OCI-LY3 (cell line): ENCODE measurements at regions not wholly inside any gene's neighbourhood (a gene's known extent, or its start where the extent isn't known, plus 50 kb on each side); places are given as distances from the start of the nearest gene placed in this dataset.
"Not testable (repeated sequence)": the region's sequence is repeated elsewhere in the genome, so short reads cannot be mapped to it uniquely, and the experiment has no call there.

Experiments used
- H2AFZ ChIP-seq: fragments of 200-600, 300-600 bp; shearing (Covaris generic); 2 replicates; pipeline ENCODE4 v1.6.0; 2014; ENCODE audit warnings: antibody characterized with exemption, low read depth, low read length
- H3K27ac ChIP-seq: fragments of 200-600, 300-600 bp; sonication (generic); 2 replicates; pipeline ENCODE4 v1.5.1; 2014; ENCODE audit warnings: mild to moderate bottlenecking, low read length, moderate library complexity, mixed read lengths
- H3K27me3 ChIP-seq: fragments of 200-600, 300-600 bp; sonication (generic); 2 replicates; pipeline ENCODE4 v1.6.1; 2014; ENCODE audit warnings: low read depth, low read length, mixed read lengths
- H3K36me3 ChIP-seq: fragments of 200-600, 300-600 bp; sonication (generic); replicated peaks from 2 replicates; pipeline ENCODE3; 2014; ENCODE audit warnings: low read depth, low read length, mixed read lengths
- H3K4me1 ChIP-seq: fragments of 300-600, 200-600 bp; sonication (generic); 2 replicates; pipeline ENCODE4 v1.6.1; 2014; ENCODE audit warnings: low read length, mixed read lengths
- H3K4me2 ChIP-seq: fragments of 200-600, 300-600 bp; sonication (generic); 2 replicates; pipeline ENCODE4 v1.6.1; 2014; ENCODE audit warnings: low read length, mixed read lengths
- H3K4me3 ChIP-seq: fragments of 300-600, 200-600 bp; sonication (generic); 2 replicates; pipeline ENCODE4 v1.5.1; 2014; ENCODE audit warnings: antibody characterized with exemption, mild to moderate bottlenecking, low read length, moderate library complexity
- H3K79me2 ChIP-seq: fragments of 300-600, 200-600 bp; shearing (Covaris generic); 2 replicates; pipeline ENCODE4 v1.6.1; 2014; ENCODE audit warnings: mild to moderate bottlenecking, low read length, mixed read lengths
- H3K9ac ChIP-seq: fragments of 300-600, 200-600 bp; shearing (Covaris generic); 2 replicates; pipeline ENCODE4 v1.6.0; 2014; ENCODE audit warnings: mild to moderate bottlenecking, low read length, moderate library complexity
- H3K9me3 ChIP-seq: fragments of 200-600, 300-600 bp; shearing (Covaris generic); 2 replicates; pipeline ENCODE4 v1.6.1; 2014; ENCODE audit warnings: low read length, mixed read lengths; ENCODE audit not compliant: insufficient read depth
- H4K20me1 ChIP-seq: fragments of 200-600, 300-600 bp; sonication (generic); 2 replicates; pipeline ENCODE4 v1.6.1; 2016; ENCODE audit warnings: low read length, mixed read lengths; ENCODE audit not compliant: insufficient read depth
- CTCF ChIP-seq: fragments of 200-600, 300-600 bp; sonication (generic); IDR thresholded peaks from 2 replicates; pipeline ENCODE4 v1.5.1; 2014; ENCODE audit warnings: antibody characterized with exemption, low read length, low read depth
- EZH2phosphoT487 ChIP-seq: fragments of 200-600 bp; shearing (Covaris generic); IDR thresholded peaks from 2 replicates; pipeline ENCODE4 v1.6.1; 2018; ENCODE audit warnings: antibody characterized with exemption, mixed run types, low read depth

- Histone ChIP-seq H2AFZ (no peak overlapping the region), H3K79me2 (no peaks in the 10 kb centered on the region), H4K20me1 (no peaks in the 10 kb centered on the region), H3K27ac (no peak overlapping the region), H3K36me3 (no peaks in the 10 kb centered on the region), H3K4me1 (no peaks in the 10 kb centered on the region), H3K9ac (no peak overlapping the region), H3K4me2 (no peak overlapping the region), H3K27me3 (no peaks in the 10 kb centered on the region), H3K9me3 (no peaks in the 10 kb centered on the region), H3K4me3 (no peak overlapping the region)
- TF ChIP-seq EZH2phosphoT487 (no peak), CTCF (no peak)
Observed at GRCh38 chrX:110532581-110532931, 173.9 kb downstream of the RTL9 start.

DNA sequence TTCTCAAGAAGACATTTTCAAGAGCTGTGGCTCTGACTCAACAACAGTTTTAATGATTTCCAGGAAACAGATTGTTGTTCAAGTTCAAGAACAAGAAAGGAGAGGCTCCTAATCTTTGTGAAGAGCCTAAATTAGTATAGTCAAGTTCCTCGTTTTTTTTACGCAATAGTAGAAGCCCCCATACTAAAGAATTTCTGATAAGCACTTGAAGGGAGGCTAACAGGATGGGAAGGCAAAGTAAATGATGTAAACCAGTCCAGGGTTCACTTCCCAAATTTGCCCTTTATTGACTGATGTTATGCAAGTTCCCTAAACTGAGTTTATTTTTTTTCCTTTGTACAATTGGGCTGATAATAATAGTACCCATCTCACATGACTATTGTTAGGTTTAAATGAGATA lies 178.2 kb downstream of the RTL9 start:
- H3K9me3 ChIP-seq: no peaks in the 10 kb centered on the region
- H4K20me1 ChIP-seq: no peaks in the 10 kb centered on the region
- H3K4me2 ChIP-seq: no peak overlapping the region
- H3K4me3 ChIP-seq: no peak overlapping the region
- no peaks in the 10 kb centered on the region for H3K79me2 ChIP-seq
- H3K4me1 ChIP-seq: no peaks in the 10 kb centered on the region
- no peak overlapping the region for H3K9ac ChIP-seq
- no peaks in the 10 kb centered on the region for H3K27me3 ChIP-seq
- no peak overlapping the region for H2AFZ ChIP-seq
- H3K27ac ChIP-seq: no peak overlapping the region
- TF ChIP-seq EZH2phosphoT487 (no peak), CTCF (no peak)
- no peaks in the 10 kb centered on the region for H3K36me3 ChIP-seq

- no peak for TF ChIP-seq CTCF
- TF ChIP-seq EZH2phosphoT487: no peak
- no peak overlapping the region for H3K4me3 ChIP-seq
- H3K4me1 ChIP-seq: no peaks in the 10 kb centered on the region
- no peak overlapping the region for H3K4me2 ChIP-seq
- no peaks in the 10 kb centered on the region for H3K79me2 ChIP-seq
- no peaks in the 10 kb centered on the region for H4K20me1 ChIP-seq
- no peak overlapping the region for H3K9ac ChIP-seq
- H3K36me3 ChIP-seq: no peaks in the 10 kb centered on the region
- no peaks in the 10 kb centered on the region for H3K27me3 ChIP-seq
- no peak overlapping the region for H2AFZ ChIP-seq
- H3K9me3 ChIP-seq: no peaks in the 10 kb centered on the region
- H3K27ac ChIP-seq: no peak overlapping the region
Observed at GRCh38 chrX:110541266-110541665, 182.6 kb downstream of the RTL9 start.

GRCh38 chrX:110550854-110551253 lies 192.2 kb downstream of the RTL9 start:
- H3K9me3 ChIP-seq, H3K4me1 ChIP-seq, H3K27ac ChIP-seq, H2AFZ ChIP-seq, H3K36me3 ChIP-seq, H3K4me3 ChIP-seq, H3K79me2 ChIP-seq, H3K9ac ChIP-seq, H4K20me1 ChIP-seq, H3K27me3 ChIP-seq, H3K4me2 ChIP-seq: not testable (repeated sequence)

- no peak overlapping the region for H2AFZ ChIP-seq
- H3K27me3 ChIP-seq: no peaks in the 10 kb centered on the region
- H3K4me3 ChIP-seq: no peak overlapping the region
- no peak overlapping the region for H3K4me2 ChIP-seq
- no peaks in the 10 kb centered on the region for H3K36me3 ChIP-seq
- H3K9me3 ChIP-seq: no peaks in the 10 kb centered on the region
- TF ChIP-seq EZH2phosphoT487 (no peak), CTCF (no peak)
- no peak overlapping the region for H3K9ac ChIP-seq
- no peaks in the 10 kb centered on the region for H4K20me1 ChIP-seq
- no peaks in the 10 kb centered on the region for H3K79me2 ChIP-seq
- H3K27ac ChIP-seq: no peak overlapping the region
- no peaks in the 10 kb centered on the region for H3K4me1 ChIP-seq
Observed at GRCh38 chrX:110557864-110558263, 199.2 kb downstream of the RTL9 start.
